Activated CD4-positive, alpha-beta memory T cell treated with anti-CD3 and anti-CD28 coated beads, Interleukin-2, amount 10 ng/mL, durations not matched to agents 7 days and 5 days (primary cell): ENCODE measurements at regions not wholly inside any gene's neighbourhood (a gene's known extent, or its start where the extent isn't known, plus 50 kb on each side); places are given as distances from the start of the nearest gene placed in this dataset.

Source experiments
- CTCF ChIA-PET: fragments of 350-600 bp; sonication (Branson Sonifier 250); formaldehyde crosslinking; loops from one replicate; lab custom pipeline; 2021; ENCODE audit warnings: antibody characterized with exemption, inconsistent platforms; lab: Charles Lee
- POLR2A ChIA-PET: fragments of 350-600 bp; sonication (Branson Sonifier 250); formaldehyde crosslinking; loops from one replicate; lab custom pipeline; 2021; ENCODE audit warnings: antibody characterized with exemption; lab: Charles Lee
- DNase-seq: peaks from one replicate; pipeline ENCODE4 v3.0.0-alpha.2; 2020
- H3K27ac Mint-ChIP-seq: one replicate; pipeline ENCODE4 v1.8.0; 2021; ENCODE audit warnings: mild to moderate bottlenecking, mixed read lengths
- H3K27me3 Mint-ChIP-seq: one replicate; pipeline ENCODE4 v1.8.0; 2021; ENCODE audit warnings: mixed read lengths
- H3K36me3 Mint-ChIP-seq: one replicate; pipeline ENCODE4 v1.8.0; 2021; ENCODE audit warnings: low read depth, mixed read lengths
- H3K4me1 Mint-ChIP-seq: one replicate; pipeline ENCODE4 v1.8.0; 2021; ENCODE audit warnings: mixed read lengths
- H3K4me3 Mint-ChIP-seq: one replicate; pipeline ENCODE4 v1.8.0; 2021; ENCODE audit warnings: mild to moderate bottlenecking, mixed read lengths
- H3K9me3 Mint-ChIP-seq: one replicate; pipeline ENCODE4 v1.8.0; 2021; ENCODE audit warnings: mixed read lengths

DNA sequence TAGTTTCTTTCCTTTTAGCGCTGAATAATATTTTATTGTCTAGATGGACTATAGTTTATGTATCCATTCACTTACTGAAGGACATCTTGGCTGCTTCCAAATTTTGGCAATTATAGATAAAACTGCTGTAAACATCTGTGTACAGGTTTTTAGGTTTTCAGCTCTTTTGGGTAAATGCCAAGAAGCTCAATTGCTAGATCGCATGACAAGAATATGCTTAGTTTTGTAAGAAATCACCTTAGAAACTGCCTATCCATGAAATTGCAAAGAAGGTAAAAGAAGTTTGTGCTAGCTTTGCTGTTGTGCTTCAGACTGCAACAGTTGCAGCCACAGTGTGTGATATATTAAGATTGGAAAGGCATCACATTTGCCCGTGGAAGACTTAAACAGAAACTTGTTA is 103.2 kb upstream of the TNS3 start:
- H3K27me3 Mint-ChIP-seq, result no peaks in the 10 kb centered on the region
- no peaks in the 10 kb centered on the region for H3K36me3 Mint-ChIP-seq
- CTCF ChIA-PET, result no interaction called here
- no peak for DNase-seq
- H3K4me1 Mint-ChIP-seq, result no peaks in the 10 kb centered on the region
- no peak overlapping the region for H3K27ac Mint-ChIP-seq
- POLR2A ChIA-PET, result no interaction called here
- H3K4me3 Mint-ChIP-seq, result no peak overlapping the region
- no peaks in the 10 kb centered on the region for H3K9me3 Mint-ChIP-seq

DNA sequence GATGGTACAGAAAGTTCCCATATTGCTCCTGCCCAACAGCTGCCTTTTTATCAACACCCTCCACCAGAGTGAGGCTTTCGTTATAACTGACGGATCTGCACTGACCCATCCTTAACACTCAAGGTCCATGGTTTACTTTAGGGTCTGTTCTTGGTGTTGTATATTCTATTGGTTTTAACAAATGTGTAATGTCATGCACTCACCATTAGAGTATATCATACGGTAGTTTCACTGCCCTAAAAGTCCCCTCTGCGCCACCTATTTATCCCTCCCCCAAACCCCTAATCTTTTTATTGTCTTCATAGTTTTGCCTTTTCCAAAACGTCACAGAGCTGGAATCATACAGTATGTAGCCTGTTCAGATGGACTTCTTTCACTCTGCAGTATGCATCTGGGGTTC is 102.8 kb upstream of the TNS3 start:
- H3K4me3 Mint-ChIP-seq, result no peak overlapping the region
- ChIA-PET POLR2A (no interaction called here), CTCF (no interaction called here)
- no peaks in the 10 kb centered on the region for H3K9me3 Mint-ChIP-seq
- H3K27me3 Mint-ChIP-seq, result no peaks in the 10 kb centered on the region
- H3K27ac Mint-ChIP-seq, result no peak overlapping the region
- no peaks in the 10 kb centered on the region for H3K4me1 Mint-ChIP-seq
- no peaks in the 10 kb centered on the region for H3K36me3 Mint-ChIP-seq
- no peak for DNase-seq

DNA sequence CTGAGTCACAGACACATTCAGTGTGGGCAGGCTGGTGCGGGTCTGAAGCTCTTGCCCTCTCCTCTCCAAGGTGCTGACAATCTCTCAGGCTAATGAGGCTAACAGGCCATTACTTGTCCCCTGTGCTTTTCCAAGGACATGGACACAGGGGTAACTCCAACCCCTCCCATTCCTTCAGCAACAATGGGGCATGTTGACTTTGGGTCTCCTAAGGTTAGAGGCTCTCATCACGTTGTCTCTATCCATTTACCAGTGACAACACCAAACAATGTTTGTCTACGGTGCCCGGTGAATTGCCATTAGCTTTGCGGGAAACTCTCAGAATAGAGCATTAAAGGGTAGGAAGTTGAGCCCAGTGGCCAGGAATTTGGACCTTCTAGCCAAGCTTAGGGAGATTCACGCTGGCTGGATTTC is 101.6 kb upstream of the TNS3 start:
- POLR2A ChIA-PET, result no interaction called here
- H3K4me1 Mint-ChIP-seq, result no peaks in the 10 kb centered on the region
- DNase-seq, result no peak
- H3K27ac Mint-ChIP-seq, result no peak overlapping the region
- no peaks in the 10 kb centered on the region for H3K36me3 Mint-ChIP-seq
- no peaks in the 10 kb centered on the region for H3K9me3 Mint-ChIP-seq
- no peak overlapping the region for H3K4me3 Mint-ChIP-seq
- CTCF ChIA-PET, result no interaction called here
- H3K27me3 Mint-ChIP-seq, result no peaks in the 10 kb centered on the region

DNA sequence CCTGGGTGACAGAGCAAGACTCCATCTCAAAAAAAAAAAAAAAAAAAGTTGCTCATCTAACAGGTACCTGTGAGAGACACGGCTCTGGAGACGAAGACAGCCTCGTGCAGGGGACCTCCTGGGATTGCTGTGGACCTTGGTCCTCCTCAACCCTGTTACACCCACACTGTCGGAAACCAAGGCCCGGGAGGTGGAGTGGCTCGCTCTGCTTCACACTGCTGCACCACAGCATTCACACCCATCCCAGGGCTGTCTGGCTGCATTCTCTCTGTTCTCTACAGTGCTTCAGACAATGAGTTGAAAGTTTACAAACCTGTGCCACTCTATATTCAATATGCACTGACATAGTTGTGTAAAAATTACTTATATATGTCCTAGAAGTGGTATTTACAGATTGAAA is 101.0 kb upstream of the TNS3 start:
- H3K27ac Mint-ChIP-seq, result no peak overlapping the region
- no peak overlapping the region for H3K4me3 Mint-ChIP-seq
- H3K27me3 Mint-ChIP-seq, result no peaks in the 10 kb centered on the region
- CTCF ChIA-PET, result no interaction called here
- POLR2A ChIA-PET, result no interaction called here
- no peaks in the 10 kb centered on the region for H3K36me3 Mint-ChIP-seq
- no peak for DNase-seq
- no peaks in the 10 kb centered on the region for H3K9me3 Mint-ChIP-seq
- no peaks in the 10 kb centered on the region for H3K4me1 Mint-ChIP-seq

DNA sequence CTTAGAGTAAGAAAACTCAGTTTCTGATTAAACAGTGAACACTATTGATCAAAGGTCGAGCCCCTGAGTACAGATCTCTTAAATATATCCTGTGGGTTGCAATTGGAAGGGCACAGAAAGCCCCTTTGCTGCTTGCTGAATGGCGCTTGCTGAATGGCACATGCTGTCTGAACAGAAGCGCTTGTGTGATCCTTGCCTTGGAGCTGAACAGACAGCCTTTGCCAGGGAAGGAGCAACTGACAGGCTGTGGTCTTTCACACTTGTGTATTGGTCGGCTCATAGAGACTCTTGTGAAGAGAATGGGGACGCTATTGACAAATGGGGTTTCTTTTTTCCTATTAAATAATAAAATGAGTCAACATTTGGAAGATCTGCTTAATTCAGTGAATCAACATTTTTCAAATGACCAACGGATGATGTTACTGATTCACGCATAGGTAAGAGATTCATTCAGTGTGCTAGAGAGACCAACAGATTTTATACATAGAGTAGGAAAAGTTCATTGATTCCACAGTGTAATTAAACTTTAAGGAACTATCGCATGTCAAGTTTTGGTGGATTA is 99.4 kb upstream of the TNS3 start:
- Mint-ChIP-seq H3K27ac (no peak overlapping the region), H3K4me3 (no peak overlapping the region), H3K9me3 (no peaks in the 10 kb centered on the region), H3K4me1 (no peaks in the 10 kb centered on the region), H3K27me3 (no peaks in the 10 kb centered on the region), H3K36me3 (no peaks in the 10 kb centered on the region)
- CTCF ChIA-PET, result no interaction called here
- DNase-seq, result no peak
- POLR2A ChIA-PET, result no interaction called here

DNA sequence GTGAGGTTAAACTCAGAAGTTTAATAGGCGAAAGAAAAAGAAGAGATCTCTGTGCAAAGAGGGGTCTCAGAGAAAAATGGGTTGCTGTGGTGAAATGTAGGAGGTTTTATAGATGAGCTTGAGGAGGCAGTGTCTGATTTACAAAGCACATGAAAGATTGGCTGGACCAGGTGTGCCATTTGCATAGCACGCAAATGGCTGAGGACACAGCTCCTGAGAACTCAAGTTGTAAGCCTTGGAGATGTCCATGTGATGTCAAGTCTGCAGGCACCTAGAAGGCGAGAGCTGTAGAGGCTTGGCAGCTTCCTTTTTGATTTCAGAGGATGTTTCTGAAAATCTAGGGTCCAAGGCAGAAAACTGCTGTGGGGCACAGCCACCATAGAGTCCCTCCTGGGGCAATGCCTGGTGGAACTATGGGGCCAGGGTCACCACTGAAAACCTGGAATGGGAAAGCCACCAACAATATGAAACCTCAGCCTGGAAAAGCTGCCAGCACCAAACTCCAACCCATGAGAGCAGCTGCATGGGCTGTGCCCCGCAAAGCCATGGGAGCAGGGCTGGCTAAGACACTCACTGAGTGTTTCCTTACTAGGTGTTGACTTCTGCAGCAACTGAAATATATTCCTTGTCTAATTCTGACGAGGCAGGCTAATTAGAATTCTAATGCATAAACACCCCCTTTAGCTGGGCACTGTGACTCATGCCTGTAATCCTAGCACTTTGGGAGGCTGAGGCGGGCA is 96.9 kb upstream of the TNS3 start:
- H3K36me3 Mint-ChIP-seq, result no peaks in the 10 kb centered on the region
- no peak overlapping the region for H3K27ac Mint-ChIP-seq
- no peaks in the 10 kb centered on the region for H3K9me3 Mint-ChIP-seq
- H3K4me1 Mint-ChIP-seq, result no peaks in the 10 kb centered on the region
- CTCF ChIA-PET, result no interaction called here
- no peak for DNase-seq
- POLR2A ChIA-PET, result no interaction called here
- no peak overlapping the region for H3K4me3 Mint-ChIP-seq
- no peaks in the 10 kb centered on the region for H3K27me3 Mint-ChIP-seq

DNA sequence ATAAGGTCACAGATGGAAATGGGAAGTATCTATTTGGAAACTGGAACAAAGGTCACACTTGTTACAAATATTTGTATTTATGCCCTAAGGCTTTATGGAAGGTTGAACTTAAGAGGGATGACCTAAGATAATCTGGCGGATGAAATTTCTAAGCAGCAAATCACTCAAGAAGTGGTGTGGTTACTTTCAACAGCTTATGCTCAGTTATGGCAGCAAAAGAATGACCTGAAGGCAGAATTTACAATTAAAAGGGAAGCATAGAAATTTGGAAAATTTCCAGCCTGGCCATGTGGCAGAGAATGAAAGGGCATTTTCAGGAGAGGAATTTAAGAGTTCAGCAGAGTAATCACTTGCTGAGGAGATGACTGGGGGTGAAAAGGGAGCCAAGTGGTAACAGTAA is 95.8 kb upstream of the TNS3 start:
- POLR2A ChIA-PET, result no interaction called here
- no peaks in the 10 kb centered on the region for H3K4me1 Mint-ChIP-seq
- no peaks in the 10 kb centered on the region for H3K27me3 Mint-ChIP-seq
- DNase-seq, result no peak
- H3K4me3 Mint-ChIP-seq, result no peak overlapping the region
- no peaks in the 10 kb centered on the region for H3K9me3 Mint-ChIP-seq
- H3K36me3 Mint-ChIP-seq, result no peaks in the 10 kb centered on the region
- CTCF ChIA-PET, result no interaction called here
- no peak overlapping the region for H3K27ac Mint-ChIP-seq

DNA sequence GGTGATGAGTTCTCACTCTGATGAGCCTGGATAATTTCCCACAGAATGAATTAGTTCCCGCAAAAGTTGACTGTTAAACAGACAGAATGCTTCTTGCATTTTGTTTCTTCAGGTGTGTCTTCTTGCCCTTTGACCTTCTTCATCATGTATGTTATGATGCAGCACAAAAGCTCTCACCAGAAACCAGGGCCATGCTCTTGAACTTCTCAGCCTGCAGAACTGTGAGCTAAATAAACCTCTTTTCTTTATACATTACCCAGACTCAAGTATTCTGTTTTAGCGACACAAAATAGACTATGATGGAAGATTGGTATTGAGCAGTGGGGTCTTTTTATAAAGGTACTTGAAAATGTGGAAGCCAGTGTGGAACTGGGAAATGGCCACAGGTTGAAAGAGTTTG is 95.2 kb upstream of the TNS3 start:
- no peaks in the 10 kb centered on the region for H3K4me1 Mint-ChIP-seq
- ChIA-PET CTCF (no interaction called here), POLR2A (no interaction called here)
- no peaks in the 10 kb centered on the region for H3K9me3 Mint-ChIP-seq
- no peak for DNase-seq
- H3K36me3 Mint-ChIP-seq, result no peaks in the 10 kb centered on the region
- H3K27ac Mint-ChIP-seq, result no peak overlapping the region
- H3K4me3 Mint-ChIP-seq, result no peak overlapping the region
- H3K27me3 Mint-ChIP-seq, result no peaks in the 10 kb centered on the region

DNA sequence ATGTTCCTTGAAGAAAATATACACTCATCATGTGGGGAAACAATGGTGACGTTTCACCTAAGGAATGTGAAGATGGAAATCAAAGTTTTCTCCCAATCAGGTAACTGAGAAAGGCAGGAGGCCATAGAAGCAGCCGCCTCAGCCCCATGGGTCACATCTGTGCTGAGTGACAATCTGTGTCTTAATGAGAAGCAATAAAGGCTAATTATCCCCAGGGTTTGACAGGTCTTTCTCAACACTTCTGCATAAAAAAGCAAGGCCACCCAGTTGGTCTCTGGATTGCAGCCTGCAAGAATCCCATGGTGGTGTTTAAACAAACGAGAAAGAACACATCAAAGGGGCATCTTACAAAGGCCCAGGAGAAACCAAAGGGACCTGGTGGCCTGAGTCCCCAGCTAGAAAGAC is 91.1 kb upstream of the TNS3 start:
- CTCF ChIA-PET, result no interaction called here
- Mint-ChIP-seq H3K27ac (no peak overlapping the region), H3K36me3 (no peaks in the 10 kb centered on the region), H3K4me3 (no peak overlapping the region), H3K4me1 (no peaks in the 10 kb centered on the region), H3K27me3 (no peaks in the 10 kb centered on the region), H3K9me3 (no peaks in the 10 kb centered on the region)
- POLR2A ChIA-PET, result no interaction called here
- DNase-seq, result no peak

DNA sequence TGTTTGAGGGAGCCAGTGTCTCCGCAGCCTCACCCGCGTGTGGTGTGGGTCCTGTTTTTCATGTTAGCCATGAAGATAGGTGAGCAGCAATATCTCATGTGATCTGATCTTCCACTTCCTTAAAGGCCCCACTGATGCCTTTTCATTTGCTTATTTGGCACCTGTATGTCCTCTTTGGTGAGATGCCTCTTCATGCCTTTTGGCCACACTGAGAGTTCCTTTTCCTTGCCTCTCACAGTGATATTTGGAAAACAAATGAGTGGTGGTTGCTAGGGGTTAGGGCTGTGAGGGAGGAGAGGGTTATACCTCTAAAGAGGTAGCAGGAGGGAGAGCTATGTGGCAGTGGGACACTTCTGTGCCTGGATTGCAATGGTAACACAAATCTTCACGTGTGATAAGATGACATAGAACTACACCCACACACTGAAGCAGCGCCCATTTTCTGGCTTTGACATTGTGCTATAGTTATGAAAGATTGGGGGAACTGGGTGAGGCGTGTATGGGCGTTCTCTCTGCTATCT is 90.4 kb upstream of the TNS3 start:
- H3K27me3 Mint-ChIP-seq, result no peaks in the 10 kb centered on the region
- DNase-seq, result no peak
- CTCF ChIA-PET, result no interaction called here

DNA sequence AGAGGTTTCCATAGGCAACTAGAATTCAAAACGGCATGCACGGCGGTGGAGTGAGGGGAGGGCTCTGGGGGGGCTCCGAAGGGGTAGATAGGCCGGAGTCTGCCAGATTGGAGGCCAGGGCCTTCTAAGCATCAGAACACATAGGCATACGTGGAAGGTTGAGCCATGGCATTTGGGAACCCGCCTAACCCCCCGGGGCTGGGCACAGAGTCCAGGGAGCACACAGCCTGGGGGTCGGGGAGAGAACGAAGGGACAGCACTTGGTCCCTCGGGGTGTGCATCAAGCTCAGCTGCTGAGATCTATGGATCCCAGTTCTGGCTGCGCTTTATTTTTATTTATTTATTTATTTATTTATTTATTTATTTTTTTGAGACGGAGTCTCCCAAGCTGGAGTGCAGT is 89.4 kb upstream of the TNS3 start:
- no peaks in the 10 kb centered on the region for H3K36me3 Mint-ChIP-seq
- DNase-seq, result no peak
- POLR2A ChIA-PET, result no interaction called here
- no peak overlapping the region for H3K27ac Mint-ChIP-seq
- CTCF ChIA-PET, result no interaction called here
- H3K27me3 Mint-ChIP-seq, result no peaks in the 10 kb centered on the region
- H3K4me1 Mint-ChIP-seq, result no peaks in the 10 kb centered on the region
- no peaks in the 10 kb centered on the region for H3K9me3 Mint-ChIP-seq
- H3K4me3 Mint-ChIP-seq, result no peak overlapping the region

More for the DNA sequence above, 90.4 kb upstream of the TNS3 start:
- Mint-ChIP-seq H3K27ac (no peak overlapping the region), H3K36me3 (no peaks in the 10 kb centered on the region), H3K9me3 (no peaks in the 10 kb centered on the region), H3K4me1 (no peaks in the 10 kb centered on the region), H3K4me3 (no peak overlapping the region)
- POLR2A ChIA-PET, result no interaction called here

DNA sequence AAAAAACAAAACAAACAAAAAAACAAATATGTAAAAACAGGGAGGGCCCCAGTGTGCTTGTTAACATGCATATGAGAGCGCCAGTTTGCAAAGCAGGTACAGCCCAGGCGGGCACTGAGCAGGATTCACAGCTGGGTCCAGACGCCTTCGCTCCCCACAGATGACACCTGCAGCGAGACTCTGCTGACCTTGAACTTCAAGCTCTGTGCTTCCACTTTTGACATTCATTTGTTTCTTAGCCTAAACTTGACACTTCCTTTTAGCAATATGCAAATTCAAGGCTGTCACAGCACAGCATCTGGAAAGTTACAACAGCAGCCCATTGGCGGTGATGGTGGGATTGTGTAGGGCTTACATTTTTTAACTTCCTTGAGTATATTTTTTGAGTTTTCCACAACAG is 88.8 kb upstream of the TNS3 start:
- CTCF ChIA-PET, result no interaction called here

DNA sequence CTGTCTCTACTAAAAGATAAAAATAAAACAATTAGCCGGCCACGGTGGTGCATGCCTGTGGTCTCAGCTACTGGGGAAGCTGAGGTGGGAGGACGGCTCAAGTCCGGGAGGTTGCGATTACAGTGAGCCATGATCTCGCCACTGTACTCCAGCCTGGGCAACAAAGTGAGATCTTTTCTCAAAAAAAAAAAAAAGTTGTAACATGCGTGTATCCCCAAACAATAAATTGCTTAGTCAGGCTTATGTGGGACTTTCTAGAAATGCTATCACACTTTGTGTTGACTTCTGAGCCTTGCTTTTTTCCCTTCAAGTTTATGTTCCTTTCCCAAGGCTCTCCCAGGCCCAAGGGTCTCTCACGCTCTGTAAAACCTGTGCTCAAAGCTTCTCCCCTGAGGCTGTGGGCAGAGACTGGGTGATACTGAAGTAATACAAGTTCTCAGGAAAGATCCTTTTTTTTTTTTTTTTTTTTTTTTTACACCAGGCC is 88.0 kb upstream of the TNS3 start:
- no peak overlapping the region for H3K4me3 Mint-ChIP-seq
- no peaks in the 10 kb centered on the region for H3K36me3 Mint-ChIP-seq
- ChIA-PET CTCF (no interaction called here), POLR2A (no interaction called here)
- no peaks in the 10 kb centered on the region for H3K27me3 Mint-ChIP-seq
- H3K27ac Mint-ChIP-seq, result no peak overlapping the region
- DNase-seq, result no peak
- H3K4me1 Mint-ChIP-seq, result no peaks in the 10 kb centered on the region
- H3K9me3 Mint-ChIP-seq, result no peaks in the 10 kb centered on the region

More for the DNA sequence above, 88.8 kb upstream of the TNS3 start:
- no peaks in the 10 kb centered on the region for H3K9me3 Mint-ChIP-seq
- H3K27ac Mint-ChIP-seq, result no peak overlapping the region
- no peaks in the 10 kb centered on the region for H3K27me3 Mint-ChIP-seq
- no peaks in the 10 kb centered on the region for H3K4me1 Mint-ChIP-seq
- POLR2A ChIA-PET, result no interaction called here
- no peaks in the 10 kb centered on the region for H3K36me3 Mint-ChIP-seq
- H3K4me3 Mint-ChIP-seq, result no peak overlapping the region
- no peak for DNase-seq
